ENCODE measurements at regions not wholly inside any gene's neighbourhood (a gene's known extent, or its start where the extent isn't known, plus 50 kb on each side); places are given as distances from the start of the nearest gene placed in this dataset.

DNA sequence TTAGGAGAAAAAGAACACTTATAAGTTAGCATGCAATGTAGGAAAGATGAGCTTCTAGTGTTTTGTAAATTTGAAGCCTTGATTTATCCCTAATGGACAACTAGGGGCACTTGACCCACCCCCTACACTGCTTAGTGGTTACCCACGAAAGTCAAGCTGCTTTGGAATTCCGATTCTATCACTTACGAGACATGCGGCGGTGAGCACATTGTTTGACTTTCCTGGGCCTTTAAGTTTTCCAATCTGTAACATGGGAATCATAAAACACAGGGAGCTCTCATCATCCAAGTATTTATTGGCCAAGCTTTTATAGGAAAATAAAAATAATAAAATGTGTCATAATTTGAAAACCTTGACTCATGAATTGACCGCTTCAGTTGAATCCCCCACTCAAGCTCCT lies 78.7 kb upstream of the PDK4 start:
- TF ChIP-seq, protein P1, sequence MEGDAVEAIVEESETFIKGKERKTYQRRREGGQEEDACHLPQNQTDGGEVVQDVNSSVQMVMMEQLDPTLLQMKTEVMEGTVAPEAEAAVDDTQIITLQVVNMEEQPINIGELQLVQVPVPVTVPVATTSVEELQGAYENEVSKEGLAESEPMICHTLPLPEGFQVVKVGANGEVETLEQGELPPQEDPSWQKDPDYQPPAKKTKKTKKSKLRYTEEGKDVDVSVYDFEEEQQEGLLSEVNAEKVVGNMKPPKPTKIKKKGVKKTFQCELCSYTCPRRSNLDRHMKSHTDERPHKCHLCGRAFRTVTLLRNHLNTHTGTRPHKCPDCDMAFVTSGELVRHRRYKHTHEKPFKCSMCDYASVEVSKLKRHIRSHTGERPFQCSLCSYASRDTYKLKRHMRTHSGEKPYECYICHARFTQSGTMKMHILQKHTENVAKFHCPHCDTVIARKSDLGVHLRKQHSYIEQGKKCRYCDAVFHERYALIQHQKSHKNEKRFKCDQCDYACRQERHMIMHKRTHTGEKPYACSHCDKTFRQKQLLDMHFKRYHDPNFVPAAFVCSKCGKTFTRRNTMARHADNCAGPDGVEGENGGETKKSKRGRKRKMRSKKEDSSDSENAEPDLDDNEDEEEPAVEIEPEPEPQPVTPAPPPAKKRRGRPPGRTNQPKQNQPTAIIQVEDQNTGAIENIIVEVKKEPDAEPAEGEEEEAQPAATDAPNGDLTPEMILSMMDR (optimal IDR thresholded peaks at IDR 0.05 in 1 of 3, IDR thresholded peaks at IDR 0.05 in 1 of 3, conservative IDR thresholded peaks at IDR 0.05 in 1 of 3; ENCODE audit: extremely low read depth in 1 of 3, insufficient read depth in 2 of 3, low read length in 3 of 3): no peak
- TF ChIP-seq EZH2 (IDR thresholded peaks at IDR 0.05; ENCODE audit: low read length): no peak
